OCI-LY3 (cell line): ENCODE measurements at regions not wholly inside any gene's neighbourhood (a gene's known extent, or its start where the extent isn't known, plus 50 kb on each side); places are given as distances from the start of the nearest gene placed in this dataset.

Experiments used
- CTCF ChIP-seq: fragments of 200-600, 300-600 bp; sonication (generic); IDR thresholded peaks from 2 replicates; pipeline ENCODE4 v1.5.1; 2014; ENCODE audit warnings: antibody characterized with exemption, low read length, low read depth
- EZH2phosphoT487 ChIP-seq: fragments of 200-600 bp; shearing (Covaris generic); IDR thresholded peaks from 2 replicates; pipeline ENCODE4 v1.6.1; 2018; ENCODE audit warnings: antibody characterized with exemption, mixed run types, low read depth

DNA sequence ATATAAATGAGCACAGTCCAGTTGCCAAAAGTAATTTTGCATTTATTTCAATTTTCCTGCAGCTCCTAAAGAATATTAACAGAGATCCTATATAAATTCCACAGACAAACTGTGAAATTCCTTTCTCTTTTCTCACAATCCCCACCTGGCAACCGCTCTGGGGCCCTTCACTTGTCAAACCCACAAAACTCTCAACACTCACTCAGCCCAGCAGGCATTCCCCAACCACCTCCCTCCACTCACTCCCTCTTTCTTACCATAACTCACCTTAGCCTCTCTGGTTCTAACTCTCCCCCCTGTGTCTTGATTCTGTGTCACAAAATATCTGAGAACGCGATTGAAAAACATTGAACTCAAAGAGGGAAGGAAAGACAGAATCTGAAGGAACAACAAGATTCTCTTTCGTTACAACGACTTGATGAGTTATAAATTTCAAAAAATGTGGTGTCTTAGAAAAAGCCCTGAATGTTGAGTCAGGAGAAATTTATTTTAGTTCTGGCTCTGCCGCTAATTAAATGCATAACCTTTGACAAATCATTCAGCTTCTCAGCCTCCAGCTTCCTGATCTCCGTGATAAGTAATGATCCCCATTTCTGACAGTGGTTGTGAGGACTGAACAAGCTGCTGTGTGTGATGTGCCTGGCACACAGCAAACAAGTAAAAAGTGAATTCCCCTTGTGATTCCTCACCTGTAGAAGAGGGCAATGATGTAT, 87.9 kb downstream of the UNC5CL start:
- TF ChIP-seq EZH2phosphoT487 (no peak), CTCF (no peak)
